Gastroesophageal sphincter (tissue), 4 donors: ENCODE measurements at regions not wholly inside any gene's neighbourhood (a gene's known extent, or its start where the extent isn't known, plus 50 kb on each side); places are given as distances from the start of the nearest gene placed in this dataset.
A peak's percentile ranks its signal among the peaks of the same experiment; 100 is the strongest.

Experiments used
- ATAC-seq: fragments of 150-250 bp; one replicate; pipeline ENCODE4 v1.9.1; 2016; ENCODE audit warnings: mild to moderate bottlenecking, moderate library complexity
- H3K27ac ChIP-seq, 4 donors: fragments of 200-600 bp; sonication (generic) in 3 of 4; 1 replicate in 3 of 4; 2 replicates in 1 of 4; pipeline ENCODE4 v1.5.1; 2016 to 2019
- H3K27me3 ChIP-seq: fragments of 200-600 bp; sonication (generic); one replicate; pipeline ENCODE4 v1.5.1; 2019
- H3K36me3 ChIP-seq, 2 donors: fragments of 200-600 bp; sonication (generic); one replicate each; pipeline ENCODE4 v1.5.1; 2019; ENCODE audit warnings: control low read depth in 1 of 2
- H3K4me1 ChIP-seq, 3 donors: fragments of 200-600 bp; sonication (generic); 1 replicate in 2 of 3; 2 replicates in 1 of 3; pipeline ENCODE4 v1.5.1; 2016 to 2019; ENCODE audit warnings: control low read depth in 2 of 3
- H3K4me3 ChIP-seq, 2 donors: fragments of 200-600 bp; sonication (generic); one replicate each; pipeline ENCODE4 v1.5.1; 2019; ENCODE audit warnings: mild to moderate bottlenecking in 1 of 2, moderate library complexity in 1 of 2
- H3K9me3 ChIP-seq, 3 donors: fragments of 200-600 bp; sonication (generic); one replicate each; pipeline ENCODE4 v1.5.1; 2017 to 2019; ENCODE audit warnings: control low read depth in 2 of 3
- CTCF ChIP-seq, 4 experiments: fragments of 200-600 bp in 2 of 4; fragments of 450-650 bp in 2 of 4; sonication (generic) in 1 of 4; IDR thresholded peaks; one replicate each; pipeline ENCODE4 v1.5.1; 2017 to 2019; ENCODE audit warnings: antibody characterized with exemption in 4 of 4, mild to moderate bottlenecking in 2 of 4, moderate library complexity in 2 of 4
- EP300 ChIP-seq: sonication (generic); formaldehyde crosslinking; IDR thresholded peaks from one replicate; pipeline ENCODE4 v1.6.1; 2017; ENCODE audit warnings: antibody characterized with exemption, mild to moderate bottlenecking
- POLR2A ChIP-seq, 2 donors: fragments of 450-650 bp; IDR thresholded peaks; one replicate each; pipeline ENCODE4 v1.6.1; 2017; ENCODE audit warnings: antibody characterized with exemption in 2 of 2, mild to moderate bottlenecking in 2 of 2, moderate library complexity in 1 of 2
- POLR2AphosphoS5 ChIP-seq: sonication (generic); formaldehyde crosslinking; IDR thresholded peaks from one replicate; pipeline ENCODE4 v1.6.1; 2017; ENCODE audit warnings: antibody characterized with exemption
- WGBS, 2 donors: methylation state at CpG; one replicate each; pipeline ENCODE4 v1.1.5; 2018; ENCODE audit warnings: low coverage in 1 of 2; 5-methylcytosine and 5-hydroxymethylcytosine counted together

- TF ChIP-seq POLR2A (IDR thresholded peaks at IDR 0.05) = no peak
- TF ChIP-seq POLR2AphosphoS5 = peak; percentile 53
- 30 to 33% methylated on average over 2 of the region's 5 CpGs for WGBS, 2 donors
- H3K36me3 ChIP-seq = no peaks in the 10 kb centered on the region
- no peaks in the 10 kb centered on the region for H3K9me3 ChIP-seq
- no peak overlapping the region for H3K4me3 ChIP-seq
- peak; percentile 93 for ATAC-seq
- peak overlapping the region in 3 of 4 donors; percentile 40 to 55 (median 48) for H3K27ac ChIP-seq
- H3K4me1 ChIP-seq = peaks cover 0 to 34% (median 14%) of the 10 kb centered on the region in 3 donors
- H3K27me3 ChIP-seq = no peaks in the 10 kb centered on the region
These were observed 209.7 kb downstream of the SKIDA1 start for GRCh38 chr10:21315645-21316220.

- WGBS, 2 donors = 11 to 22% methylated on average over 7 to 8 of the region's 13 CpGs
- Histone ChIP-seq H3K27ac (peak overlapping the region in 3 of 4 donors; percentile 40 to 55 (median 48)), H3K4me1 (peaks cover 0 to 34% (median 14%) of the 10 kb centered on the region in 3 donors), H3K4me3 (no peak overlapping the region), H3K36me3 (no peaks in the 10 kb centered on the region), H3K9me3 (no peaks in the 10 kb centered on the region), H3K27me3 (no peaks in the 10 kb centered on the region)
- TF ChIP-seq POLR2A (IDR thresholded peaks at IDR 0.05) = no peak
- TF ChIP-seq EP300 = no peak
- TF ChIP-seq CTCF (IDR thresholded peaks at IDR 0.05) = no peak
- TF ChIP-seq POLR2AphosphoS5 = no peak
- peak; percentile 44 for ATAC-seq
These were observed 210.4 kb downstream of the SKIDA1 start for GRCh38 chr10:21314906-21315644.

GRCh38 chr10:21314111-21314626 lies 211.3 kb downstream of the SKIDA1 start:
- Histone ChIP-seq H3K4me1 (peaks cover 0 to 34% (median 14%) of the 10 kb centered on the region in 3 donors), H3K4me3 (no peak overlapping the region), H3K27me3 (no peaks in the 10 kb centered on the region), H3K27ac (peak overlapping the region in 2 of 4 donors; percentile 40 to 48), H3K9me3 (no peaks in the 10 kb centered on the region), H3K36me3 (no peaks in the 10 kb centered on the region)
- WGBS, 2 donors = 26 to 27% methylated on average over 6 to 9 of the region's 9 CpGs
- ATAC-seq = no peak
- TF ChIP-seq CTCF (IDR thresholded peaks at IDR 0.05) = no peak

- Histone ChIP-seq H3K4me3 (no peak overlapping the region), H3K4me1 (peaks cover 0 to 31% (median 14%) of the 10 kb centered on the region in 3 donors), H3K27ac (peak overlapping the region in 2 of 4 donors; percentile 40 to 48), H3K27me3 (no peaks in the 10 kb centered on the region), H3K9me3 (no peaks in the 10 kb centered on the region), H3K36me3 (no peaks in the 10 kb centered on the region)
- 92 to 95% methylated on average over 2 to 3 of the region's 7 CpGs for WGBS, 2 donors
- no peak for ATAC-seq
- no peak for TF ChIP-seq CTCF (IDR thresholded peaks at IDR 0.05)
- no peak for TF ChIP-seq POLR2AphosphoS5
- TF ChIP-seq POLR2A (IDR thresholded peaks at IDR 0.05) = no peak
- no peak for TF ChIP-seq EP300
These were observed 211.8 kb downstream of the SKIDA1 start for GRCh38 chr10:21313691-21314090.

- Histone ChIP-seq H3K9me3 (no peaks in the 10 kb centered on the region), H3K4me1 (peaks cover 0 to 29% (median 14%) of the 10 kb centered on the region in 3 donors), H3K27ac (no peak overlapping the region), H3K27me3 (no peaks in the 10 kb centered on the region), H3K36me3 (no peaks in the 10 kb centered on the region), H3K4me3 (no peak overlapping the region)
- ATAC-seq = no peak
- WGBS, 2 donors = 98 to 100% methylated on average over 2 to 4 of the region's 6 CpGs
- TF ChIP-seq POLR2AphosphoS5 (no peak), CTCF (IDR thresholded peaks at IDR 0.05) (no peak), EP300 (no peak), POLR2A (IDR thresholded peaks at IDR 0.05) (no peak)
These were observed 214.1 kb downstream of the SKIDA1 start for GRCh38 chr10:21311426-21311825.
